Inflammatory macrophage treated with lipopolysaccharide for 4 hours (primary cell): ENCODE measurements at regions not wholly inside any gene's neighbourhood (a gene's known extent, or its start where the extent isn't known, plus 50 kb on each side); places are given as distances from the start of the nearest gene placed in this dataset.
"Not testable (repeated sequence)": the region's sequence is repeated elsewhere in the genome, so short reads cannot be mapped to it uniquely, and the experiment has no call there.

Experiments
- DNase-seq: peaks from one replicate; pipeline ENCODE4 v3.0.0-alpha.2; 2020

DNA sequence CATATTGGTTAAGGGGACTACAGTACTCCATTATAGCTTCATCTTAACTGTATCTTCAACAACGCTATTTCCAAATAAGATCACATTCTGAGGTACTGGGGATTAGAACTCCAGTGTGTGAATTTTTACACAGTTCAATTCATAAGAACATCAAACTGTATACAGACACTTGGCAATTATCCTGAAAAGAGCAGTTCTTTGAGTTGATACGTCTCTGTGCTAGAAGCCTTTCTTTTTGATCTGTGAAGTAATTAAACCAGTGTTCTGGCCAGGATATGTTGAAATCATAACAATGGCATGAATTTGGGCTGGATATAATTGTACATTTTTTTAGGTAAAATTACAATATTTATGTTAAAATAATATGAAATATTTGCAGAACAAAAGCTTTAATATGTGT lies 93.5 kb upstream of the ITPRID2 start:
- no peak for DNase-seq

DNA sequence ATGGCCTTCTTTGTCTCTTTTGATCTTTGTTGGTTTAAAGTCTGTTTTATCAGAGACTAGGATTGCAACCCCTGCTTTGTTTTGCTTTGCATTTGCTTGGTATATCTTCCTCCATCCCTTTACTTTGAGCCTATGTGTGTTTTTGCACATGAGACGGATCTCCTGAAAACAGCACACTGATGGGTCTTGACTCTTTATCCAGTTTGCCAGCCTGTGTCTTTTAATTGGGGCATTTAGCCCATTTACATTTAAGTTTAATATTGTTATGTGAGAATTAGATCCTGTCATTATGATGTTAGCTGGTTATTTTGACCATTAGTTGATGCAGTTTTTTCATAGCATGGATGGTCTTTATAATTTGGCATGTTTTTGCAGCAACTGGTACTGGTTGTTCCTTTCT lies 89.2 kb upstream of the ITPRID2 start:
- DNase-seq = not testable (repeated sequence)

DNA sequence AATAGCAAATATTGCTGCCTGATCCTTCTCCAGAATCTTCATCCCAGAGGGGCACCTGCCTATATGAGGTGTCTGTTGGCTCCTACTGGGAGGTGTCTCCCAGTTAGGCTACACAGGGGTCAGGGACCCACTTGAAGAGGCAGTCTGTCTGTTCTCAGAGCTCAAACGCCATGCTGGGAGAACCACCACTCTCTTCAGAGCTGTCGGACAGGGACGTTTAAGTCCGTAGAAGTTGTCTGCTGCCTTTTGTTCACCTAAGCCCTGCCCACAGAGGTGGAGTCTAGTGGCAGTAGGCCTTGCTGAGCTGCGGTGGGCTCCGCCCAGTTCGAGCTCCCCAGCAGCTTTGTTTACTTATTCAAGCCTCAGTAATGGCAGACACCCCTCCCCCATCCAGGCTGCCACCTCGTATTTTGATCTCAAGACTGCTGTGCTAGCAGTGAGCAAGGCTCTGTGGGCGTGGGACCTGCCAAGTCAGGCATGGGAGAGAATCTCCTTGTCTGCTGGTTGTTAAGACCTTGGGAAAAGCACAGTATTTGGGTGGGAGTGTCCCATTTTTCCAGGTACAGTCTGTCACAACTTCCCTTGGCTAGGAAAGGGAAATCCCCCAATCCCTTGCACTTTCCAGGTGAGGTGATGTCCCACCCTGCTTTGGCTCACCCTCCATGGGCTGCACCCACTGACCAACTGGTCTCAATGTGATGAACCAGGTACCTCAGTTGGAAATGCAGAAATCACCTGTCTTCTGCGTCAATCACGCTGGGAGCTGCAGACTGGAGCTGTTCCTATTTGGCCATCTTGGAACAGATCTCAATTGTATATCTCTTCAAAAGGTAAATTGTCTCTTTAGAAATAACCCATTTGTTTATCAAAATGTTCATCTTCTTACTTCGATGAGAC lies 87.4 kb upstream of the ITPRID2 start:
- not testable (repeated sequence) for DNase-seq

DNA sequence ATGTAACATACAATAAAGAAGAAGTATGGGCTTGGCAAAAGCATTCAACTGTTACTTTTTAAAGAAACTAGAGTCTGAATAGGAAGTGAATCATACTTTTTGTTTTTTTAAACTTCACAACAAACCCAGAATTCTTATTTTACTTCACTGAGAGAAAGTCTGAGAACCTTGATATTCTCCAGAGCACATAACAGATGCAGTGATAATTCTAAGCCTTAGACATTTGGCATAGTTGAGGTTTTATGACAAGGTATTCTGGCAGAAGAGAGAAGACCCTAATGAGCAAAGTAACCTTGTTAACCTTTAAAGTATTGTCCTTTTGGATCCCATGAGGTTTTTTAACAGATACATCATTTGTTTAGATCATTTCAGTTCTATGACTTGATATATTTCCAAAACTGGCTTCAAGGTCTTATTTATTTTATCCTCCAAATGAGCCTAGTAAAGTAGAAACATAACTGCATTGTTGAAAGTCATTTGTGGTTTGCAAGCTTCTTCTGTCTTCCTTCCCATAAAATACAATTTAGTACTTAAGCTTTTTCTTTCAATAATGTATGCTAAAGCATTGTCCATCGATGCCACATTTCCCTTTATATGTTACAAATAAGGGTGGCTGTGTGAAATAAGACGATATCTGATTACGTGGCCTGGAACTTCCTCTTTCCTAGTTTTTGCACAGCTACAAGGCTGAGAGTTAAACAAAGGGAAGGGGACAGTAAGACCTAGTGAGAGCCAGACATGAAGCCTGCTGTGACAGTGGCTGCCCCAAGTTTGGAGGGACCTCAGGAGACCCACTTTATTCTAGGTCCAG lies 86.1 kb upstream of the ITPRID2 start:
- peak; percentile 84 for DNase-seq

DNA sequence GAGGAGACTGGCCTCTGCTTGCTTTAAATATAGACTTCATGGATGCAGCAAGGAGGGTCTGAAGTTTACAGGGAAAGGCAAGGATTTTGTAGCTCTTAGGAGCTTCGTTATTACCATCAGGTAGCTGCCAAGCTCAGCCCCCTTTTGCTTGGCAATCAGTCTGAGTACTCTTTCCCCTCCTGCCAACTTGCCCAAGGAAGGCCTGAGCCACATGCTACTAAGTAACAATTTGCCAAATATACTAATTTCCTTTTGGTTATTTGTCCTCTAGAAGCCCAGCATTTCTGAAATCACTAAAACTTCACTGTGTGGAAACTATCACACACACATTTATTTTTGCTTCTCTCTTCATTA lies 85.5 kb upstream of the ITPRID2 start:
- DNase-seq = no peak

DNA sequence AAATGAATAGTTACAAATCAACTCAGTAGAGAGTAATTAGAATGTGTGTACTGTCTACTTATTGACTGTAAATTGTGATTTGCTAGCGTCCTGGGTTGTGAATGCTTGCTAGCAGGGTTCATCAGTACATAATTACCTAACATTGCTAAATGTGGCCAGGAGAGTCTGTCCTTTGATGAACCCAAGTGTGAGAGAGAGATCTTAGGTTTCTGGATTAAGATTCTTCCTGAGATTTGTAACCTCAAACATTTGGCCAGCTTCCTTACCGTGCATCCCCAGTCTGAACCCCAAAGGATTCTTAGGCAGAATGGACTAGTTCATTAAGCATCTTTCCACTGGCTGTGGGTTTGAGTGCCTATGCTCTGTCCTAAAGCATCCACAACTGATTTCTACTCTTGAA lies 84.0 kb upstream of the ITPRID2 start:
- DNase-seq = no peak

DNA sequence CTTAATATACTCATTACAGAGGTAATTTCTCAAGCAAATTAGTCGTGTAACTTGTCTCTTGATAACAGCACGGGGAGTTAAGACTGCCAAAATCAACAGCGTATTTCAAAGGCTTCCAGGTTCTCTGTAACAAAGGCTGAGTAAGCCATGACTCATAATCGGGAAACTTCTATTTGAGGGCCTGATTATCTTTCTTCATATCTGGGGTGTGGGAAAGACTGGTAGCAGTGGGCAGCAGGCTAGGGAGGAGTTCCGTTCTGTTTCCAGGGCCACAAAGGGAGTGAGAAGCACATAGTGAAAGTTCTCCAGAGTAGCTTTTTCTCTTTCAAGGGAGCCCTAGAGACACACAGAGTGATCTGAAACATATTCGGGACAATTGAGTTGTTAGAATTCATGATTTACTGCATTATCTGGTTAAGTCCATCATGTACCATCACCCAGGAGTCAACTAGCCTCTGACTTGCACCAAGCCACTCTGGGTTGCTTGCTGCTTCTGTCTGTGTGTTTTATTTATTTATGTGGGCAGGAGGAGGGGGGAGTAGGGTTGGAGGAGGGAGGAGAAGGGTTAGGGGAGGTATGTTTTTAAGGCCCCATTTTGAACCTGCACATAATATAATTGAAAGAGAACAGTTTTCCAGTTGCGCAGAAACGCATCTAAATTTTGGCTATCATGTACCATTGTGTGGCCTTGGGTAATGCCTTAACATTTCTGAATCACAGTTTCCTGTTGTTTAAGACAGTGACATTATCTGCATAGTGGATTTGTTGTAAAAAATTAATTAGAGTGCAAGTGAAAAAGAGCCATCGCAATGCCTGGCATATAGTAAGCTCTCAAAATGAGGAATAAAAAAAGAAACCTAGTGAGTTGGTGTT lies 80.5 kb upstream of the ITPRID2 start:
- DNase-seq = peak; percentile 93

DNA sequence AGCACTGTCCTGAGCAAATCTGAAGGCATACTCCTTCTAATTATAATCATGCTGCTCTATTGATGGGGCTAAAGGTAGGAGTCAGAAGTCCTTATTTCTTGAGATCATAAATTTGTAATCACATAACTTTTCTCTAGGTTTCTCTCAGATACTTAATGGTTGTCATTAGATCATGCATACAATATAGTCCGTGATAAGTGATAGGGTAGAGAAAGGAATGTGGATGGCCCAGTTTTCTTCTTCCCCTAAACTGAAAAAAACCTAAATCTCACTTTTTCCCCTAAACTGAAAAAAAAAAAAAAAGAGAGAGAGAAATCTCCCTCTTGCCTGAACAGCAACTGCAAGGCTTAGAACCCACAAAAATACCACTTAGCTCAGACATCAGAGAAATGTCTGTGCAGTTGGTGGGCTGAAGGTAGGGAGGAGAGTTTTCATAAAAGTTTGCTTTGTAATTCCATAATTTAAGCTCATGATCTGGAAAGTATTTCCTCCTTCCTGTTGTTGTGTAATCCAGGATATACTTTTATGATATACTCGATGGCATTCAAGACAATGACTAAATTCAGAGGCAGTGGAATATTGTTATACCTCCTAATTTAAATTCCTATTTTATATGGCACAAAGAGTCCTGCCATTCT lies 79.3 kb upstream of the ITPRID2 start:
- DNase-seq = peak; percentile 8

DNA sequence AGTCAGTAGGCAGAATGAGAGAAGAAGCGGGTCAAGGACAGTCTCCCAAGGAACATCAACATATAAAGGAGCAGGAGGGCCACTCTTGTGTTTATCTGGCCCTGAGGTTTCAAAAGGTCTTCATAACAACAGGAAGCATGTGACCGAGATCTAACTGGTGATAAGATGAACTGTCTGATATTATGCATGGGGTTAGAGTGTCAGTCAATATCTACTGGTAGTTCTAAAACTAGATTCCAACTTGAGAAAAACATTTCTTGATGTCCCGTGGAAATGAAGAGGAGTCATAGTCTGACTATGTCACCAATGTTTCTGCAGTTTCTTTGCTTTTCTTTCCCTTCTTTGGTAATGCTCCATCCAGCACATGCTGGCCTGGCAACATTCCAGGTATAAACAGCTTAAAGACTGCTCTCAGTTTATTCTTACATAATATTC lies 77.5 kb upstream of the ITPRID2 start:
- DNase-seq = peak; percentile 67

DNA sequence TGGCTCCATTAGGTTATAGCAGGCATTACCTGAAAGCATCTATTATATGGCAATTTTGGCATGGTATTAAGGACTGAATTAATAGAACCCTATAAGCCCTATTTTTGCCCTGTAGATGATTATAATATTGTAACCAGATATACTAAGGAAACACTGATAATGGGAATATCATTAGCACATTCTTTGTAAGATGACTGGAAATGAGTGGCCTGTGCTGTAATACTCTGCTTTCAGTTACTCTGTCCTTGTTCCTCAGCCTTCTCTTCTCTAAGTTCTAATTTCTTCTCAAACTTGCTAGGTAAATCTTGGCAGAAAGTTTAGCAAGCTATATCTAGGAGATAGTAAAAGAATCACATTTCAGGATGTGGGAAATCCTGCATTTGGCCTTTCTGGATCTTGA lies 74.0 kb upstream of the ITPRID2 start:
- no peak for DNase-seq

DNA sequence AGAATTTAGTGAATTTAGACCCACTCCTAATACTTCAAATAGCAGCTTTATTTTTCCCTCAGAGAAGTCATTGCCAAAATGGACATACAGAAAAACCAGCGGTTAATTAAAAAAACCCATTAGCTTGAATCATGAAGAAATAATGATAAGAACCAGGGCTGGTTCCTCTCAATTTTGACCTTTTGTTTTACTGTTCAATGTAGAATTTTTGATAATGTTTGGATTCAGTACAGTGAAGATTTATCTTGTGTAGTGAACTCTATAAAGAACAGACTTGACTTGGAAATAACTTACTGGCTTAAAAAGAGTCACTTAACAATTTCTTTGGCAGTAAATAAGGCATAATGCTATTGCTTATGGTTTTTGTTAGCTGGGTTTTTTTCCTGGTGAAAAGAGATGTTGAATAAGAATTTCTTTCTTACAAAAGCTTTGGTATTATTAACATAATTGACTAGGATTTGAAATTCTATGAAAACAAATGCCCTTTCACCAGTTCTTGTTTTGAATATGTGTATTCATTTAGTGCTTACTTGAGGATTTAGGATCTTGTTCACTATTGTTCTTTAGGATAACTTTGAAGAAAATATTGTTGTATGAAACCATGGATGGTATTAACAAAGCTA lies 73.4 kb upstream of the ITPRID2 start:
- no peak for DNase-seq

DNA sequence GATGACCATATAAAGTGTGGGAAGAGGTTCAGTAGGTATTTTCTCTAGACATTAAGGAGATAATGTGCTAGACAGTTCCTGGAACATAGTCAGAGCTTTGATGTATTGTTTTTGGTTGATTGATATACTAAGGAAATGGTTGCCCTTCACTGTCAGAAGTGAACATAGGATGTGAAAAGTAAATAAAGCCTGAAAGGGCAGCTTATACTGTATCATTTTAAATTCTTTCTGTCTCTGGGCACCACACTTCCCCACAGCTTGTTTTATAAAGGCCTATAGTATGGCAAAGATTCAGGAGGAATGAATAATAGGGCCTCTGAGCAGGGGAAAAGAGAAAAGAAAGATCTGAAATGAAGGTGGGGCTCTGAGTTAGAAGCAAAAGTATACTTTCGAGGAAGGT lies 72.7 kb upstream of the ITPRID2 start:
- DNase-seq = no peak

DNA sequence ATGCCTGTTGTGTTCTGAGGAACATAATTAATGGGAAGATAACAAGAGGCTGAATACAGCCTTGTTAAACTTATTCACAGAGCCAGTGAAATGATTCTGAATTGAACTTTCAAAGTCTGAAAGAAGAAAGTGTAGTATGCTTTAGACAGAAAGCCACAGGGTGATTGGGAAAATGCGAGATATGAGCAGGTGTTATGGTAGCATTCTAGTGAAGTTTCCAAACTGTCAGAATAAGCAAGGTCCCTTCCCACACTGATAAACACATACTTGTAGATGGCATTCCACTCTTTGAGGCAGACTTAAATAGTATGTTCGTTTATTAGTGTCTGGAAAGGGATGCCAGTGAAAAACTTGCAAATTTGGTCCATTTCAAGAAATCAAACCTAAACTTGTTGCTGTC lies 70.5 kb upstream of the ITPRID2 start:
- DNase-seq = no peak

DNA sequence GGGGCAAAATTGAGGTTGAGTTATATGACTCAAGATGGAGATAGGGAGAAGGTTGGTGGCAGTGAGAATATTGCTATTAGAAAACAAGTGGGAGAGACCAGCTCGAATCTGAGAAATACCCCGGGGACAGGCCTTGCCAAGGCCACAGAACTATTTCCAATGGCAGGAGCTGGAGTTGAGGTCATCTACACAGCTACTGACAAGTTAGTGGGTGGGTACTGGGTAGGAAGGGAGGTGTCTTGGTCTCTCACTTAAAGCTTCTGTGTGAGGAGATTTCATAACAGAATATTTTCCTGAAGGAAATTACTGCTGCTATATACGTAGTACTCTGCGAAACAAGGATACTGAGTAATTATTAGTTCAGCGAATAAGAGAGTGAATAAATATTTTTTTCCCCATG lies 69.4 kb upstream of the ITPRID2 start:
- DNase-seq = no peak

DNA sequence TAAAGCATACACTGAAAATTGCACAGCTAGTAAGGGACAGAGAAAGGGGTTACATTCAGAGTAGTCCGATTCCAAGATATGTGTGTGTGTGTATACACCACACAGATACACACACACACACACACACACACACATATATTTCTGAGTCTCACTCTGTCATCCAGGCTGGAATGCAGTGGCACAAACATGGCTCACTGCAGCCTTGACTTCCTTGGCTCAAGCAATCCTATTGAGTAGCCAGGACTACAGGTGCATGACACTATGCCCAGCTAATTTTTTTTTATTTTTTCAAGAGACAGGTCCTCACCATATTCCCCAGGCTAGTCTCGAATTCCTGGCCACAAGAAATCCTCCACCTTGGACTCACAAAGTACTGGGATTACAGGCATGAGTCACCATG lies 68.1 kb upstream of the ITPRID2 start:
- DNase-seq = no peak

DNA sequence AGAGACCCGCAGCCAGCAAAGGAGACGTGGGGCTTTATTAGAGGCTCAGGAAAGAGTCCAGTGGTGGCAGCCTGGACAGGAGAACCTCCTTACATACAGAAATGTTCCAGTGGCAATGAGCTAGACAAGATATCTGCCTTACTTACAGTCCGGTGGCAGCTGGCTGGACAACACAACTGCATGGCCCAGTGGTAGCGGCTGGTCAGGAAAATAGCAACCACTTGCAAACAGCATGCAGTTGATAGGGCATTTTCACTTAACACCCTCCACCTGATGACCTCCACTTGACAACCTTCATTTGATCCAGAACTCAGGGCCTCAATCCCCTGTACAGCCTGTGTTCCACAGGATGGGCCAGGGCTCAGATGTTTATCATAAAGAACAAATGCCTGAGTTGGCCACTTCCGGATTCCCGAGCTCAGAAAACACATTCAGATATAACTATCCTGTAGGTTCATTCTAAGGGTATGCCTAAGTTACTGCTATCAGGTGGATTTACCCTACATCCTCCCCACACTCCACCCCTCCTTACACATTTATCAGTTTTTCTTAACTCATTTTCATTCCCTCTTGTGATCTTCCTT lies 63.3 kb upstream of the ITPRID2 start:
- DNase-seq = no peak

DNA sequence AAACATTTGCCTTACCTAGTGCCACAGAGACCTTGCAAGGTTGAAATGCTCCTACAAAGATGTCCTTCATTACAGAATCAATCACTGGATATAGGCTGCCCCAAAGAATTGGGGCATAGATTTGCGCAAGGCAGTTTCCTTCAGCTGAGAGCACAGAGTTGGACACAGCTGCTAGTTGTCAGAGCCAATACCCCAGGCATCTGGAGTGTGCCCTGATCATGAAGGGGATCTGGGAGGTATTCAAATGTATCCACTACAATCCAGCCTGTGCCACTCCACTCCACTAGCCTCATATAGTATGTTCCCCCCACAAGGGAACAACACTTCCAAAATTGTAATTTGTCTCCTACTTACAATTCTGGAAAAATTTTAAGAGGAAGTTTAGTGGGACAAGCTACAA lies 62.3 kb upstream of the ITPRID2 start:
- DNase-seq = no peak

DNA sequence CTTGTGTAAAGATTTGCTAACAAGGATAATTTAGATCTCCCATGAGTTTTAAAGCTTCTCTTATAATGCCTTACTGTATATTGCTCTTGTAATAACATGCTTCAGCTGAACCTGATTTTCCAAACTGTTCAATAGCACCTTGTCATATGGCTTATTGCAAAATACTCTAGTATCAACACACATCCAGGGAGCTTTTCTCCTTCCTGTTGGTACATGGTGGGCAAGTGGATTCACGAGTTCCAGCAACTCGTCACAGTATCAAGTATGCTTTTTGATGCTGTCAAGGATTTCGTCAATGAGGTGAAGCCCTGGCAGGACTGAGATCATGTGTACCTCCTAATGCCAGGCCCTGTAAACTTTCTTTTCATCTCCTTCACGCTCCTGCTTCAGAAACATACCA lies 59.5 kb upstream of the ITPRID2 start:
- no peak for DNase-seq

DNA sequence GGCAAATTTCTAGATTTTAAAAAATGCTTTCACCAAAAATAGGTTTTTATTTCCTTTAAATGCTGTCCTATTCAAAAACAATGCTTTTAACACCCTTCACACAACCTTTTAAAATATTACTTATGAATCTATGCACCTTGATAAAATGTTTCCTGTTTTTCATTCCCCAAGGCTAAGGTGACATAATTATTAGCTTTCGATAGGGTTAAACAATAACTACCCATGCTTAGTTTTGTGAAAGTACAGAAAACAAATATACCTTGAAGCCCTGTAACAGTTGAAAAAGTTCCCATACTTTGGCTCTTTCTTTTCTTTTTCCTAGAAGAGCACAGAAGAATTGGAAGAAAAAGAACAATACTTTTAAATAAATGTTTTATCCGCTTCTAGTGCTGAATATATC lies 54.9 kb upstream of the ITPRID2 start:
- DNase-seq = no peak

DNA sequence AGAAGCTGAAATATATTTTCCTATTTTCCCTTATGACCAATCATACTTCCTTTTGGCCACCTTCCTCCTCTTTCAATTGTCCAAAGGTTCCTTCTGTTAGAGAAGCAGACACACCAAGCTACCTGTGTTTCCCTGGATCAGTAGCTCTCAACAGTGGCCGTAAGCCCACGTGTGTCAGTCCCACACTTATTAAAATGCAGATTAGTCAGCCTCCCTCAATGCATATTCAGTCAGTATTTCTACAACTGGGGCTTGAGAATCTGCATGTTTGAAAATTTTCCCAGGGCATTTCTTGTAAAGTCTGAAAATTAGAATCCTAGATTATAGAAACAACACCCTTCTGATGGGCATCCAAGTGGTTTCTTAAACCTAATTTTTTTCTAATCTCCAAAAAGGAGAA lies 54.0 kb upstream of the ITPRID2 start:
- no peak for DNase-seq

DNA sequence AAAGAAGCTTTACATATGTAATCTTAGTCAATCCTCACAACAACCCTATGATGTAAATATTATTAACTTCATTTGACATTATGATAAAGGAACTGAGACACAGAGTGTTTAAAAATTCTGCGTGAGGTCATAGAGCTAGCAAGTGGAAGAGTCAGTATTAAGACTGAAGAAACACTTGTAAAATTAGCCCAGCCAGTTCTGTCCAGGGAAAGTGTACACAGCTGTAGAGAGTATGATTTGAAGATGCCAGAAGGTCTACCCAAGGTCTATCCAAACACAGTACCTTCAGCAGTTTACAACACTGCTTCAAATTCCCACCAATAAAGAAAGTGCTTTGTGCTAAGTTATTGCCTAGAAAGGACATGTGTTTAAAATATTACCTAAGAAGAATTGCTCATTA lies 51.7 kb upstream of the ITPRID2 start:
- DNase-seq = no peak

DNA sequence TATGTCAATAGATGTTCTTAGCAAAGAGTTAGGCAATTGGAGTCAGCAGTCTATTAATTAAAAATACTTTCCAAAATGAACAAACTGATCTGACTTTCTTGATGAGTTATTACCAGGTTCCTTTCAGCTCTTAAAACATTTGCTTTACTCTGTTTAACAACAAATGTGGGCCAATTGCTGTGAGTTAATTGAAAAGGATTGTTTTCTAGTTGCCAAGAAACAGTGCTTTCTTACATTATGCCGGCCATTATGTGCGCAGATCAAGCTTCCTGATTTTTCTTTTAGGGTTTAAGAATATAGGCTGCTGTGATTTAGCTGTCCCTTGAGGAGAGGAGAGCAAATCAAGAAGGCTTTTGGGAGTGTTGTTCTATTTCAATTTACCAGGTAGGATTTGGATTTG lies 50.5 kb upstream of the ITPRID2 start:
- no peak for DNase-seq
